ENCODE measurements at regions not wholly inside any gene's neighbourhood (a gene's known extent, or its start where the extent isn't known, plus 50 kb on each side); places are given as distances from the start of the nearest gene placed in this dataset.
"Not testable (repeated sequence)": the region's sequence is repeated elsewhere in the genome, so short reads cannot be mapped to it uniquely, and the experiment has no call there.

DNA sequence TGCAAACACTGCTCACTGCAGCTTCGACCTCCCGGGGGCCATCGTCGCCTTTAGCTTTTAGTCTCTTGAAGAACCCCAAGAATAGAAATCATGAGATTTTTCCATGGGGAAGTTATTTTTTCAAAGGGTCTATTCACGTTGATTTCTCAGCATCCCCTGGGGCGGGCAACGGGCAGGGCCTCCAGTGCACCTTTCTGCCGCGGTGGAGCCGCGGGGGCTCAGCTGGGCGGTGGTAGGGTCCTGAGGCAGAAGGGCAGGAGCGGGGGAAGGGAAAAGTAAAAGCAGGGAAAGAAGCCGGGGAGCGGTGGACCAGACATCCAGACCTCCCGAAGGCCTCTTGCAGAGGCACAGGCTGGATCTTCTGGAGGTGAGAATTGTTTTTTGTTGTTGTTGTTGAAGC lies 253.8 kb downstream of the FAM72C start:
- Histone ChIP-seq H3K36me3 (ENCODE audit: control insufficient read depth in 1 of 2, insufficient read depth in 2 of 2, low read length in 2 of 2) (no peaks in the 10 kb centered on the region), H3K4me2 (ENCODE audit: low read length) (no peak overlapping the region), H3K27me3 (ENCODE audit: insufficient read depth, low read length) (no peaks in the 10 kb centered on the region), H4K20me1 (ENCODE audit: insufficient read depth) (no peaks in the 10 kb centered on the region), H3K9me3 (ENCODE audit: control insufficient read depth in 1 of 2, insufficient read depth in 1 of 2, low read depth in 1 of 2, low read length in 2 of 2) (no peaks in the 10 kb centered on the region; a peak in 1 of 4 replicates), H3K4me1 (ENCODE audit: control insufficient read depth in 1 of 2, insufficient read depth in 2 of 2, low read length in 2 of 2) (no peaks in the 10 kb centered on the region), H3K9me2 (ENCODE audit: insufficient read depth) (no peaks in the 10 kb centered on the region), H3K9ac (ENCODE audit: low read length) (no peak overlapping the region), H2AFZ (ENCODE audit: low read depth, low read length, poor library complexity, severe bottlenecking) (no peak overlapping the region), H3K4me3 (replicated peaks in 1 of 2; ENCODE audit: low read depth in 1 of 2, low read length in 2 of 2) (no peak overlapping the region), H3K27ac (ENCODE audit: low read depth, low read length) (no peak overlapping the region), H3K79me2 (ENCODE audit: insufficient read depth, low read length) (no peaks in the 10 kb centered on the region)
- ATAC-seq (no peak), DNase-seq (ENCODE audit: low read depth, low spot score) (no peak)
- no peak for TF ChIP-seq POLR2AphosphoS5 (IDR thresholded peaks at IDR 0.05; ENCODE audit: low read depth, low read length)
- TF ChIP-seq ZNF274 (IDR thresholded peaks at IDR 0.05; ENCODE audit: low read depth, low read length), result no peak
- TF ChIP-seq EZH2 (IDR thresholded peaks at IDR 0.05), result no peak
- intact Hi-C loops (cut with micrococcal nuclease), result no loop called here
- ChIA-PET RAD21 (ENCODE audit: low non-redundant PET in 1 of 2, low total read pairs in 2 of 2, uncharacterized antibody in 2 of 2, unreplicated experiment in 2 of 2) (no interaction called here), POLR2A (no interaction called here), CTCF (no interaction called here)
- no TSS peak for BruUV-seq (replicated peaks)

DNA sequence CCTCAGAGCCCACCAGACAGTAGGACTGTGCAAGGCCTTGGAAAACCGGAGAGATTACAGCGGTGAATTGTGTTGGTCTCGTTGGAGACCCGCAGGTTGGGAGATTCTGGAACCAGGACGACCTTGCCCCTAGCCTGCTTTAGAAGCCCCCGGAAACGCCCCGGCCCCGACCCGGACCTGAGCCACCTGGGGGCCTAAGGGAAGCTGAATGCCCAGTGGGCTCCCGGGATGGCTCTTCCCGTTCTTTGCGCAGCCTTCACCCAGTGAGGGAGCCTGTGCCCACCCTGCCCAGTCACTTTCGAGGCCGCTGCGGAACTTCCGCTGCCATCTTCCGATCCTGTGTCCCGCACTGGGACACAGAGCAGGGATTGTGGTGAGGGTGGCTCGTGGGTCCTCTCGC lies 254.4 kb downstream of the FAM72C start:
- POLR2A ChIA-PET, result no interaction called here
- no peak for TF ChIP-seq SRF (IDR thresholded peaks at IDR 0.05; ENCODE audit: low read depth)
- no peak for TF ChIP-seq ZFX (IDR thresholded peaks at IDR 0.05)
- Histone ChIP-seq H3K4me1 (ENCODE audit: control insufficient read depth in 1 of 2, insufficient read depth in 2 of 2, low read length in 2 of 2) (no peaks in the 10 kb centered on the region), H3K4me3 (replicated peaks in 1 of 2; ENCODE audit: low read depth in 1 of 2, low read length in 2 of 2) (no peak overlapping the region), H3K27me3 (ENCODE audit: insufficient read depth, low read length) (no peaks in the 10 kb centered on the region), H3K36me3 (ENCODE audit: control insufficient read depth in 1 of 2, insufficient read depth in 2 of 2, low read length in 2 of 2) (no peaks in the 10 kb centered on the region), H3K9me2 (ENCODE audit: insufficient read depth) (no peaks in the 10 kb centered on the region), H3K27ac (ENCODE audit: low read depth, low read length) (no peak overlapping the region), H2AFZ (ENCODE audit: low read depth, low read length, poor library complexity, severe bottlenecking) (no peak overlapping the region), H4K20me1 (ENCODE audit: insufficient read depth) (no peaks in the 10 kb centered on the region), H3K79me2 (ENCODE audit: insufficient read depth, low read length) (no peaks in the 10 kb centered on the region), H3K4me2 (ENCODE audit: low read length) (no peak overlapping the region), H3K9ac (ENCODE audit: low read length) (no peak overlapping the region), H3K9me3 (ENCODE audit: control insufficient read depth in 1 of 2, insufficient read depth in 1 of 2, low read depth in 1 of 2, low read length in 2 of 2) (no peaks in the 10 kb centered on the region; a peak in 1 of 4 replicates)
- no peak for DNase-seq (ENCODE audit: low read depth, low spot score)
- CTCF ChIA-PET, result no interaction called here
- no peak for ATAC-seq
- RAD21 ChIA-PET (ENCODE audit: low non-redundant PET in 1 of 2, low total read pairs in 2 of 2, uncharacterized antibody in 2 of 2, unreplicated experiment in 2 of 2), result no interaction called here
- no TSS peak for BruUV-seq (replicated peaks)
- intact Hi-C loops (cut with micrococcal nuclease), result no loop called here

DNA sequence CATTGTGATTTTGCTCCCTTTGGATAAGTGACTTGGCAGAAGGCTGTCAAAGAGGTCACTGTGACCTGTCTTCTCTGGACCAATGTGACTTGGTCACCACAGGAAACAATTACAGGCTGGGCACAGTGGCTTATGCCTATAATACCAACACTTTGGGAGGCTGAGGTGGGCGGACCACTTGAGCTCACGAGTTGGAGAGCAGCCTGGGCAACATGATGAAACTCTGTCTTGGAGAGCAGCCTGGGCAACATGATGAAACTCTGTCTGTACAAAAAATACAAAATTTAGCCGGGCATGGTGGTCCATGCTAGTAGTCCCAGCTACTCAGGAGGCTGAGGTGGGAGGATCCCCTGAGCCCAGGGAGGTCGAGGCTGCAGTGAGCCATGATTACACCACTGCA lies 256.9 kb downstream of the FAM72C start:
- H4K20me1 ChIP-seq (ENCODE audit: insufficient read depth); H3K9me2 ChIP-seq (ENCODE audit: insufficient read depth); H3K27ac ChIP-seq (ENCODE audit: low read depth, low read length); RAD21 ChIA-PET (ENCODE audit: low non-redundant PET in 1 of 2, low total read pairs in 2 of 2, uncharacterized antibody in 2 of 2, unreplicated experiment in 2 of 2); H3K4me1 ChIP-seq (ENCODE audit: control insufficient read depth in 1 of 2, insufficient read depth in 2 of 2, low read length in 2 of 2); H2AFZ ChIP-seq (ENCODE audit: low read depth, low read length, poor library complexity, severe bottlenecking); ATAC-seq; H3K4me3 ChIP-seq (replicated peaks in 1 of 2; ENCODE audit: low read depth in 1 of 2, low read length in 2 of 2); H3K27me3 ChIP-seq (ENCODE audit: insufficient read depth, low read length); POLR2A ChIA-PET; DNase-seq (ENCODE audit: low read depth, low spot score); CTCF ChIA-PET; H3K36me3 ChIP-seq (ENCODE audit: control insufficient read depth in 1 of 2, insufficient read depth in 2 of 2, low read length in 2 of 2); H3K79me2 ChIP-seq (ENCODE audit: insufficient read depth, low read length); H3K9me3 ChIP-seq (ENCODE audit: control insufficient read depth in 1 of 2, insufficient read depth in 1 of 2, low read depth in 1 of 2, low read length in 2 of 2); H3K9ac ChIP-seq (ENCODE audit: low read length); H3K4me2 ChIP-seq (ENCODE audit: low read length); intact Hi-C loops (cut with micrococcal nuclease); BruUV-seq (replicated peaks): not testable (repeated sequence)

Data from HCT116 (cell line).